Left lobe of liver (tissue), 2 donors: ENCODE measurements at regions not wholly inside any gene's neighbourhood (a gene's known extent, or its start where the extent isn't known, plus 50 kb on each side); places are given as distances from the start of the nearest gene placed in this dataset.

Experiments used
- ATAC-seq: fragments of 200-7000 bp; cut with Tn5 transposase; one replicate; pipeline ENCODE4 v1.9.1; 2020; ENCODE audit warnings: mild to moderate bottlenecking, moderate library complexity
- DNase-seq: peaks from one replicate; pipeline ENCODE4 v3.0.0-alpha.2; 2020; ENCODE audit warnings: low spot score
- donor health status: DM: no; HTN: no; CAD: no; lungs with moderate emphysema.
- donor health status: DM: no; HTN: yes; CAD: no.

GRCh38 chr10:118471863-118472262 lies 123.6 kb downstream of the PRLHR start:
- DNase-seq (no peak), ATAC-seq (no peak)

GRCh38 chr10:118470470-118470869 lies 125.0 kb downstream of the PRLHR start:
- ATAC-seq (no peak), DNase-seq (no peak)

GRCh38 chr10:118467200-118467599 lies 125.1 kb upstream of the FAM204A start:
- ATAC-seq (no peak), DNase-seq (no peak)

GRCh38 chr10:118465300-118465874 lies 123.3 kb upstream of the FAM204A start:
- DNase-seq: no peak
- ATAC-seq: no peak

GRCh38 chr10:118463740-118464139 lies 121.6 kb upstream of the FAM204A start:
- DNase-seq (no peak), ATAC-seq (no peak)

- ATAC-seq (no peak), DNase-seq (no peak)
These were observed 120.3 kb upstream of the FAM204A start for GRCh38 chr10:118462401-118462800.

- DNase-seq (peak; percentile 62), ATAC-seq (peak; percentile 99)
These were observed 117.6 kb upstream of the FAM204A start for GRCh38 chr10:118459642-118460193.

- ATAC-seq: peak; percentile 54
- DNase-seq: no peak
These were observed 117.0 kb upstream of the FAM204A start for GRCh38 chr10:118458957-118459641.

- DNase-seq (no peak), ATAC-seq (no peak)
These were observed 115.8 kb upstream of the FAM204A start for GRCh38 chr10:118457824-118458428.

- ATAC-seq (no peak), DNase-seq (no peak)
These were observed 113.1 kb upstream of the FAM204A start for GRCh38 chr10:118455181-118455695.

GRCh38 chr10:118454211-118454610 lies 112.1 kb upstream of the FAM204A start:
- DNase-seq (no peak), ATAC-seq (no peak)

- DNase-seq: no peak
- ATAC-seq: no peak
These were observed 110.0 kb upstream of the FAM204A start for GRCh38 chr10:118452098-118452497.

GRCh38 chr10:118449521-118449920 lies 107.4 kb upstream of the FAM204A start:
- ATAC-seq (no peak), DNase-seq (no peak)

- ATAC-seq: no peak
- DNase-seq: no peak
These were observed 106.6 kb upstream of the FAM204A start for GRCh38 chr10:118448744-118449143.

- ATAC-seq: no peak
- DNase-seq: no peak
These were observed 105.5 kb upstream of the FAM204A start for GRCh38 chr10:118447478-118448270.

GRCh38 chr10:118445535-118445934 lies 103.4 kb upstream of the FAM204A start:
- DNase-seq (no peak), ATAC-seq (no peak)

- no peak for DNase-seq
- no peak for ATAC-seq
These were observed 101.9 kb upstream of the FAM204A start for GRCh38 chr10:118444069-118444468.

GRCh38 chr10:118442032-118442431 lies 99.9 kb upstream of the FAM204A start:
- ATAC-seq (no peak), DNase-seq (no peak)

GRCh38 chr10:118439824-118440223 lies 97.7 kb upstream of the FAM204A start:
- DNase-seq: no peak
- no peak for ATAC-seq

GRCh38 chr10:118436742-118437141 lies 94.6 kb upstream of the FAM204A start:
- ATAC-seq: no peak

GRCh38 chr10:118430190-118430589 lies 88.1 kb upstream of the FAM204A start:
- no peak for DNase-seq
- no peak for ATAC-seq

More at GRCh38 chr10:118436742-118437141, 94.6 kb upstream of the FAM204A start:
- no peak for DNase-seq
